ACHN (cell line): ENCODE measurements at regions not wholly inside any gene's neighbourhood (a gene's known extent, or its start where the extent isn't known, plus 50 kb on each side); places are given as distances from the start of the nearest gene placed in this dataset.
"Not testable (repeated sequence)": the region's sequence is repeated elsewhere in the genome, so short reads cannot be mapped to it uniquely, and the experiment has no call there.

Source experiments
- DNase-seq: peaks from one replicate; pipeline ENCODE4 v3.0.0-alpha.2; 2015
- in situ Hi-C: cut with HindIII; loops from 2 replicates; pipeline ENCODE4 v1.10.0; 2017; ENCODE audit warnings: low sequenced_read_pairs, low pct_ligation_motif_present, low pct_unique_long_range_greater_than_20kb

GRCh38 chr4:92251711-92252110 lies 52.1 kb upstream of the GRID2 start:
- DNase-seq: no peak
- in situ Hi-C loops: no loop called here

DNA sequence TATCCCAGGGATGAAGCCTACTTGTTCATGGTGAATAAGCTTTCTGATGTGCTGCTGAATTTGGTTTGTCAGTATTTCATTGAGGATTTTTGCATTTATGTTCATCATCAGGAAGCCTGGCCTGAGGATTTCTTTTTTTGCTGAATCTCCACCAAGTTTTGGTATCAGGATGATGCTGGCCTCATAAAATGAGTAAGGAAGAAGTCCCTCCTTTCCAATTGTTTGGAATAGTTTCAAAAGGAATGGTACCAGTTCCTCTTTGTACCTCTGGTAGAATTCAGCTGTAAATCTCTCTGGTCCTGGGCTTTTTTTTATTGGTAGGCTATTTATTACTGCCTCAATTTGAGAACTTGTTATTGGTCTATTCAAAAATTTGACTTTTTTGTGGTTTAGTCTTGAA lies 51.4 kb upstream of the GRID2 start:
- DNase-seq, in situ Hi-C loops: not testable (repeated sequence)

DNA sequence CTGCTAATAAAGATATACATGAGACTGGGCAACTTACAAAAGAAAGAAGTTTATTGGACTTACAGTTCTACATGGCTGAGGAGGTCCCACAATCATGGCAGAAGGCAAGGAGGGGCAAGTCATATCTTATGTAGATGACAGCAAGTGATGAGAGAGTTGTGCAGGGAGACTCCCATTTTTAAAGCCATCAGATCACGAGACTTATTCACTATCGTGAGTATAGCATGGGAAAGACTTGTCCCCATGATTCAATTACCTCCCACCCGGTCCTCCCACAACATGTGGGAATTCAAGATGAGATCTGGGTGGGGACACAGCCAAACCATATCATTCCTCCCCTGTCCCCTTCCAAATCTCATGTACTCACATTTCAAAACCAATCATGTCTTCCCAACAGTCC lies 50.9 kb upstream of the GRID2 start:
- in situ Hi-C loops: no loop called here
- DNase-seq: no peak

GRCh38 chr4:92253550-92253949 lies 50.2 kb upstream of the GRID2 start:
- in situ Hi-C loops: no loop called here
- no peak for DNase-seq
